ENCODE measurements at regions not wholly inside any gene's neighbourhood (a gene's known extent, or its start where the extent isn't known, plus 50 kb on each side); places are given as distances from the start of the nearest gene placed in this dataset.

GRCh38 chr21:41600961-41601572 lies 93.1 kb upstream of the TMPRSS2 start:
- TF ChIP-seq, protein P1, sequence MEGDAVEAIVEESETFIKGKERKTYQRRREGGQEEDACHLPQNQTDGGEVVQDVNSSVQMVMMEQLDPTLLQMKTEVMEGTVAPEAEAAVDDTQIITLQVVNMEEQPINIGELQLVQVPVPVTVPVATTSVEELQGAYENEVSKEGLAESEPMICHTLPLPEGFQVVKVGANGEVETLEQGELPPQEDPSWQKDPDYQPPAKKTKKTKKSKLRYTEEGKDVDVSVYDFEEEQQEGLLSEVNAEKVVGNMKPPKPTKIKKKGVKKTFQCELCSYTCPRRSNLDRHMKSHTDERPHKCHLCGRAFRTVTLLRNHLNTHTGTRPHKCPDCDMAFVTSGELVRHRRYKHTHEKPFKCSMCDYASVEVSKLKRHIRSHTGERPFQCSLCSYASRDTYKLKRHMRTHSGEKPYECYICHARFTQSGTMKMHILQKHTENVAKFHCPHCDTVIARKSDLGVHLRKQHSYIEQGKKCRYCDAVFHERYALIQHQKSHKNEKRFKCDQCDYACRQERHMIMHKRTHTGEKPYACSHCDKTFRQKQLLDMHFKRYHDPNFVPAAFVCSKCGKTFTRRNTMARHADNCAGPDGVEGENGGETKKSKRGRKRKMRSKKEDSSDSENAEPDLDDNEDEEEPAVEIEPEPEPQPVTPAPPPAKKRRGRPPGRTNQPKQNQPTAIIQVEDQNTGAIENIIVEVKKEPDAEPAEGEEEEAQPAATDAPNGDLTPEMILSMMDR (IDR thresholded peaks at IDR 0.05; ENCODE audit: insufficient read depth, low read length, poor library complexity, severe bottlenecking) = no peak
- Histone ChIP-seq H3K27me3 (replicated peaks; ENCODE audit: control insufficient read depth, insufficient read depth, low read length) (no peaks in the 10 kb centered on the region; the same call in 1 of the 2 replicates), H3K36me3 (ENCODE audit: control insufficient read depth, insufficient read depth, low read length) (no peaks in the 10 kb centered on the region), H3K4me3 (replicated peaks; ENCODE audit: low read depth, low read length) (no peak overlapping the region)
- DNase-seq (ENCODE audit: extremely low read depth, insufficient read length) = no peak

GRCh38 chr21:41600556-41600955 lies 92.6 kb upstream of the TMPRSS2 start:
- DNase-seq (ENCODE audit: extremely low read depth, insufficient read length) = no peak
- Histone ChIP-seq H3K4me3 (replicated peaks; ENCODE audit: low read depth, low read length) (no peak overlapping the region), H3K36me3 (ENCODE audit: control insufficient read depth, insufficient read depth, low read length) (no peaks in the 10 kb centered on the region), H3K27me3 (replicated peaks; ENCODE audit: control insufficient read depth, insufficient read depth, low read length) (no peaks in the 10 kb centered on the region; the same call in 1 of the 2 replicates)
- TF ChIP-seq, protein P1 (IDR thresholded peaks at IDR 0.05; ENCODE audit: insufficient read depth, low read length, poor library complexity, severe bottlenecking) = no peak

GRCh38 chr21:41600116-41600515 lies 92.2 kb upstream of the TMPRSS2 start:
- no peaks in the 10 kb centered on the region; the same call in 1 of the 2 replicates for H3K27me3 ChIP-seq (replicated peaks; ENCODE audit: control insufficient read depth, insufficient read depth, low read length)
- no peaks in the 10 kb centered on the region for H3K36me3 ChIP-seq (ENCODE audit: control insufficient read depth, insufficient read depth, low read length)
- no peak for DNase-seq (ENCODE audit: extremely low read depth, insufficient read length)
- TF ChIP-seq, protein P1 (IDR thresholded peaks at IDR 0.05; ENCODE audit: insufficient read depth, low read length, poor library complexity, severe bottlenecking) = no peak
- H3K4me3 ChIP-seq (replicated peaks; ENCODE audit: low read depth, low read length) = no peak overlapping the region

GRCh38 chr21:41598561-41599431 lies 90.8 kb upstream of the TMPRSS2 start:
- Histone ChIP-seq H3K36me3 (ENCODE audit: control insufficient read depth, insufficient read depth, low read length) (no peaks in the 10 kb centered on the region), H3K4me3 (replicated peaks; ENCODE audit: low read depth, low read length) (no peak overlapping the region), H3K27me3 (replicated peaks; ENCODE audit: control insufficient read depth, insufficient read depth, low read length) (no peaks in the 10 kb centered on the region; the same call in 1 of the 2 replicates)
- no peak for DNase-seq (ENCODE audit: extremely low read depth, insufficient read length)
- TF ChIP-seq, protein P1 (IDR thresholded peaks at IDR 0.05; ENCODE audit: insufficient read depth, low read length, poor library complexity, severe bottlenecking) = no peak

DNA sequence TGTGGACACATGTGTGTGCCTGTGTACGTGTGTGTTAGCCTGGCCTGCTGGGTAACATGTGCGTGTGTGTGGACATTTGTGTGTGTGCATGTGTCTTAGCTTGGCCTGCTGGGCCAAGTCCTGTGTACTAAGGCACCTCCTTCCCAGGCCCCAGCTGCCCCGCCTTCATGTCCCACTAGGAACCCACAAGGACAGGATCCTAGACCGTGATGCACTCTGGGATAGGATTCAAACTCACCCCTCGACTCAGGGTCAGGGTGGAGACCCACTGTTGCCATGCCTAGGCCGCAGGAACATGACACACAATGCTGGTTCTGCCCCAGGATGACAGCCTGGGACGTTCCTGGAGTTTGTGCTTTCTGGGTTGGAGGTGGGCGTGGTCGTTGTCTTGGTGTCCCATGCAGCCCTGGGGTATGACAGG lies 89.9 kb upstream of the TMPRSS2 start:
- DNase-seq (ENCODE audit: extremely low read depth, insufficient read length) = no peak
- TF ChIP-seq, protein P1 (IDR thresholded peaks at IDR 0.05; ENCODE audit: insufficient read depth, low read length, poor library complexity, severe bottlenecking) = no peak
- Histone ChIP-seq H3K27me3 (replicated peaks; ENCODE audit: control insufficient read depth, insufficient read depth, low read length) (no peaks in the 10 kb centered on the region; the same call in 1 of the 2 replicates), H3K4me3 (replicated peaks; ENCODE audit: low read depth, low read length) (no peak overlapping the region), H3K36me3 (ENCODE audit: control insufficient read depth, insufficient read depth, low read length) (no peaks in the 10 kb centered on the region)
